ENCODE measurements at regions not wholly inside any gene's neighbourhood (a gene's known extent, or its start where the extent isn't known, plus 50 kb on each side); places are given as distances from the start of the nearest gene placed in this dataset.

GRCh38 chr2:15725782-15726112 is 134.1 kb downstream of the DDX1 start:
- intact Hi-C loops (cut with DNase I; ENCODE audit: low total_unique reads): no loop called here
- no peak for DNase-seq
- no peak for TF ChIP-seq CTCF (IDR thresholded peaks at IDR 0.05 in 4 of 5, conservative IDR thresholded peaks at IDR 0.05 in 1 of 5)
- no peak for TF ChIP-seq POLR2A (IDR thresholded peaks at IDR 0.05)

GRCh38 chr2:15726321-15727057 is 134.8 kb downstream of the DDX1 start:
- Histone ChIP-seq H3K27me3 (no peaks in the 10 kb centered on the region), H3K9me3 (no peaks in the 10 kb centered on the region), H3K4me1 (peaks cover 14 to 15% of the 10 kb centered on the region in 2 donors), H3K36me3 (no peaks in the 10 kb centered on the region), H3K4me3 (no peak overlapping the region), H3K27ac (no peak overlapping the region)
- ATAC-seq: no peak
- DNase-seq: no peak
- intact Hi-C loops (cut with DNase I; ENCODE audit: low total_unique reads): no loop called here
- TF ChIP-seq CTCF (IDR thresholded peaks at IDR 0.05 in 4 of 5, conservative IDR thresholded peaks at IDR 0.05 in 1 of 5) (no peak), POLR2A (IDR thresholded peaks at IDR 0.05) (no peak)
- in situ Hi-C loops (cut with MboI; ENCODE audit: low sequenced_read_pairs in 4 of 4): no loop called here

More at GRCh38 chr2:15725782-15726112, 134.1 kb downstream of the DDX1 start:
- no peak for ATAC-seq
- Histone ChIP-seq H3K4me1 (peaks cover 9 to 11% of the 10 kb centered on the region in 2 donors), H3K4me3 (no peak overlapping the region), H3K27me3 (no peaks in the 10 kb centered on the region), H3K36me3 (no peaks in the 10 kb centered on the region), H3K9me3 (no peaks in the 10 kb centered on the region), H3K27ac (no peak overlapping the region)
- in situ Hi-C loops (cut with MboI; ENCODE audit: low sequenced_read_pairs in 4 of 4): no loop called here

- no peaks in the 10 kb centered on the region for H3K36me3 ChIP-seq
- no peak for TF ChIP-seq POLR2A (IDR thresholded peaks at IDR 0.05)
- no peak for TF ChIP-seq CTCF (IDR thresholded peaks at IDR 0.05 in 4 of 5, conservative IDR thresholded peaks at IDR 0.05 in 1 of 5)
- DNase-seq (no peak), ATAC-seq (no peak)
- no peaks in the 10 kb centered on the region for H3K27me3 ChIP-seq
- H3K27ac ChIP-seq: no peak overlapping the region
- H3K4me1 ChIP-seq: peaks cover 14 to 15% of the 10 kb centered on the region in 2 donors
- intact Hi-C loops (cut with DNase I; ENCODE audit: low total_unique reads) (no loop called here), in situ Hi-C loops (cut with MboI; ENCODE audit: low sequenced_read_pairs in 4 of 4) (no loop called here)
- H3K9me3 ChIP-seq: no peaks in the 10 kb centered on the region
- no peak overlapping the region for H3K4me3 ChIP-seq
Measured at GRCh38 chr2:15727396-15728244, 136.0 kb downstream of the DDX1 start.

GRCh38 chr2:15728245-15728938 is 136.7 kb downstream of the DDX1 start:
- ATAC-seq: no peak
- H3K4me1 ChIP-seq: peaks cover 14 to 15% of the 10 kb centered on the region in 2 donors
- in situ Hi-C loops (cut with MboI; ENCODE audit: low sequenced_read_pairs in 4 of 4): no loop called here
- no peaks in the 10 kb centered on the region for H3K36me3 ChIP-seq
- DNase-seq: no peak
- H3K4me3 ChIP-seq: no peak overlapping the region
- H3K27ac ChIP-seq: no peak overlapping the region
- H3K9me3 ChIP-seq: no peaks in the 10 kb centered on the region
- intact Hi-C loops (cut with DNase I; ENCODE audit: low total_unique reads): no loop called here
- no peaks in the 10 kb centered on the region for H3K27me3 ChIP-seq
- TF ChIP-seq POLR2A (IDR thresholded peaks at IDR 0.05): no peak
- TF ChIP-seq CTCF (IDR thresholded peaks at IDR 0.05 in 4 of 5, conservative IDR thresholded peaks at IDR 0.05 in 1 of 5): no peak
